Panc1 (cell line): ENCODE measurements at regions not wholly inside any gene's neighbourhood (a gene's known extent, or its start where the extent isn't known, plus 50 kb on each side); places are given as distances from the start of the nearest gene placed in this dataset.

Experiments used
- ATAC-seq: fragments of 200-7000 bp; cut with Tn5 transposase; 2 replicates; pipeline ENCODE4 v1.9.1; 2020; ENCODE audit warnings: mild to moderate bottlenecking, moderate library complexity
- BruUV-seq: library from RNA; stranded (reverse); fragments of 400-500 nt; replicated peaks from 2 replicates; lab custom pipeline; 2021; lab: Mats Ljungman, UMichigan
- CTCF ChIA-PET: fragments of 300-600 bp; sonication (Branson Sonifier 250); formaldehyde crosslinking; loops from one replicate; lab custom pipeline; 2022; ENCODE audit warnings: antibody characterized with exemption; lab: Charles Lee
- POLR2A ChIA-PET: fragments of 300-600 bp; sonication (Branson Sonifier 250); formaldehyde crosslinking; loops from one replicate; lab custom pipeline; 2022; ENCODE audit warnings: antibody characterized with exemption; lab: Charles Lee
- DNase-seq: peaks from one replicate; pipeline ENCODE4 v3.0.0-alpha.2; 2010; ENCODE audit warnings: low read depth, low spot score
- H3K27ac ChIP-seq: 2 replicates; pipeline ENCODE4 v1.5.1; 2011; ENCODE audit warnings: mild to moderate bottlenecking, low read length, inconsistent platforms
- H3K27me3 ChIP-seq: fragments of 200-500 bp; sonication (Bioruptor generic); 2 replicates; pipeline ENCODE4 v1.6.0; 2014; ENCODE audit warnings: low read length, inconsistent platforms; ENCODE audit not compliant: control insufficient read depth, insufficient read depth
- H3K36me3 ChIP-seq: fragments of 200-500 bp; sonication (Bioruptor generic); 2 replicates; pipeline ENCODE4 v1.5.1; 2014; ENCODE audit warnings: inconsistent platforms, mild to moderate bottlenecking, low read length, moderate library complexity; ENCODE audit not compliant: control insufficient read depth, insufficient read depth
- H3K4me1 ChIP-seq: 2 replicates; pipeline ENCODE4 v1.5.1; 2011; ENCODE audit warnings: inconsistent platforms, mild to moderate bottlenecking, low read length, moderate library complexity; ENCODE audit not compliant: control insufficient read depth, insufficient read depth
- H3K4me3 ChIP-seq, 2 experiments: 2 replicates each; pipeline ENCODE4 v1.5.1; 2011 to 2012; ENCODE audit warnings: low read depth in 2 of 2, low read length in 2 of 2, mild to moderate bottlenecking in 2 of 2, inconsistent platforms in 1 of 2, moderate library complexity in 1 of 2
- H3K9me3 ChIP-seq: fragments of 200-500 bp; sonication (Bioruptor generic); 2 replicates; pipeline ENCODE4 v1.5.1; 2014; ENCODE audit warnings: low read depth, mild to moderate bottlenecking, inconsistent platforms, low read length, moderate library complexity; ENCODE audit not compliant: control insufficient read depth, insufficient read depth
- CTCF ChIP-seq: fragments of 450-650 bp; IDR thresholded peaks from 2 replicates; pipeline ENCODE4 v1.5.1; 2017; ENCODE audit warnings: mild to moderate bottlenecking
- POLR2AphosphoS5 ChIP-seq: IDR thresholded peaks from 2 replicates; pipeline ENCODE4 v1.6.1; 2012; ENCODE audit warnings: mild to moderate bottlenecking, low read depth, low read length, moderate library complexity
- REST ChIP-seq, 2 experiments: IDR thresholded peaks; 2 replicates each; pipeline ENCODE4 v1.6.1; 2011 to 2012; ENCODE audit warnings: low read depth in 2 of 2, control low read depth in 1 of 2, low read length in 1 of 2, mild to moderate bottlenecking in 1 of 2, moderate library complexity in 1 of 2; ENCODE audit not compliant: insufficient read depth in 1 of 2
- SIN3A ChIP-seq: IDR thresholded peaks from 2 replicates; pipeline ENCODE4 v1.6.1; 2012; ENCODE audit warnings: low read depth, mild to moderate bottlenecking, low read length, moderate library complexity, borderline replicate concordance; ENCODE audit not compliant: insufficient read depth
- TCF7L2 ChIP-seq: IDR thresholded peaks from 2 replicates; pipeline ENCODE4 v1.6.1; 2011; ENCODE audit warnings: mild to moderate bottlenecking, low read depth, low read length, inconsistent platforms
- in situ Hi-C: cut with HindIII; loops from 2 replicates; pipeline ENCODE4 v1.10.0; 2016; ENCODE audit warnings: low sequenced_read_pairs, low pct_unique_long_range_greater_than_20kb
- intact Hi-C: fragments of 100-400 bp; cut with micrococcal nuclease; formaldehyde crosslinking; loops from one replicate; pipeline ENCODE4 v1.10.0; 2022; ENCODE audit not compliant: unreplicated experiment

- no peaks in the 10 kb centered on the region for H3K4me1 ChIP-seq
- ChIA-PET CTCF (no interaction called here), POLR2A (no interaction called here)
- DNase-seq (no peak), ATAC-seq (no peak)
- no peaks in the 10 kb centered on the region for H3K27me3 ChIP-seq
- no TSS peak for BruUV-seq
- H3K27ac ChIP-seq = no peak overlapping the region
- TF ChIP-seq REST (IDR thresholded peaks at IDR 0.05; ENCODE audit: insufficient read depth in 1 of 2, low read depth in 2 of 2, low read length in 1 of 2) (no peak), SIN3A (no peak), CTCF (no peak), POLR2AphosphoS5 (no peak), TCF7L2 (no peak)
- in situ Hi-C loops = no loop called here
- intact Hi-C loops = no loop called here
- no peak overlapping the region for H3K4me3 ChIP-seq
- H3K9me3 ChIP-seq = no peaks in the 10 kb centered on the region
- H3K36me3 ChIP-seq = no peaks in the 10 kb centered on the region
Observed at GRCh38 chr4:38612646-38613414, 51.2 kb upstream of the KLF3 start.
